ENCODE measurements at regions not wholly inside any gene's neighbourhood (a gene's known extent, or its start where the extent isn't known, plus 50 kb on each side); places are given as distances from the start of the nearest gene placed in this dataset.
"Not testable (repeated sequence)": the region's sequence is repeated elsewhere in the genome, so short reads cannot be mapped to it uniquely, and the experiment has no call there.

DNA sequence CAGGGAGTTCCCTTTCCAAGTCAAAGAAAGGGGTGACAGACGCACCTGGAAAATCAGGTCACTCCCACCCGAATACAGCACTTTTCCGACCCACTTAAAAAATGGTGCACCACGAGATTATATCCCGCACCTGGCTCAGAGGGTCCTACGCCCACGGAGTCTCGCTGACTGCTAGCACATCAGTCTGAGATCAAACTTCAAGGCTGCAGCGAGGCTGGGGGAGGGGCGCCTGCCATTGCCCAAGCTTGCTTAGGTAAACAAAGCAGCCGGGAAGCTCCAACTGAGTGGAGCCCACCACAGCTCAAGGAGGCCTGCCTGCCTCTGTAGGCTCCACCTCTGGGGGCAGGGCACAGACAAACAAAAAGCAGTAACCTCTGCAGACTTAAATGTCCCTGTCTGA is 277.8 kb upstream of the ARHGAP42 start:
- DNase-seq; H3K4me3 ChIP-seq; H3K4me1 ChIP-seq (ENCODE audit: insufficient read depth); H3K27ac ChIP-seq; H3K9me3 ChIP-seq; H3K36me3 ChIP-seq; H3K27me3 ChIP-seq; intact Hi-C loops (cut with DNase I): not testable (repeated sequence)
- WGBS, 3 donors = 85 to 87% (median 86%) methylated on average over 11 of the region's 11 CpGs

DNA sequence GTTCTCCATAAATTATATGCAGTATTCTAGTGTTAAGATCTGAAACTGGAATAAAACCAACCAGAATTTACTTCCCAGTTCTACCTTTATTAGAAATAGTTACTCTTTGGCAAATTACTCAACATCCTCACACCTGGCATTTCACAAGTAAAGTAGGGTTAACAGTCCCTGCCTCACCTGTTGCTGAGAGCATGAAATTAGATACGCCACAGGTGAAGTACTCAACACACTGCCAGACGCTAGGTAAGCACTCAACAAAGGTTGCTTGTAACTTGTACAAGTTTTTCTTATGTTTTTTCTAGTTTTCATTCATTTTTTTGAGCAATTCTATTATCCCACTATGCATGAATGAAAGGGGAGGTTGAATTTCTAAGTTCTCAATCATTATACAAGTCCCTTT is 267.6 kb upstream of the ARHGAP42 start:
- WGBS, 3 donors = 88 to 93% (median 91%) methylated on average over 2 of the region's 2 CpGs
- no peak overlapping the region for H3K27ac ChIP-seq
- TF ChIP-seq, protein P1, sequence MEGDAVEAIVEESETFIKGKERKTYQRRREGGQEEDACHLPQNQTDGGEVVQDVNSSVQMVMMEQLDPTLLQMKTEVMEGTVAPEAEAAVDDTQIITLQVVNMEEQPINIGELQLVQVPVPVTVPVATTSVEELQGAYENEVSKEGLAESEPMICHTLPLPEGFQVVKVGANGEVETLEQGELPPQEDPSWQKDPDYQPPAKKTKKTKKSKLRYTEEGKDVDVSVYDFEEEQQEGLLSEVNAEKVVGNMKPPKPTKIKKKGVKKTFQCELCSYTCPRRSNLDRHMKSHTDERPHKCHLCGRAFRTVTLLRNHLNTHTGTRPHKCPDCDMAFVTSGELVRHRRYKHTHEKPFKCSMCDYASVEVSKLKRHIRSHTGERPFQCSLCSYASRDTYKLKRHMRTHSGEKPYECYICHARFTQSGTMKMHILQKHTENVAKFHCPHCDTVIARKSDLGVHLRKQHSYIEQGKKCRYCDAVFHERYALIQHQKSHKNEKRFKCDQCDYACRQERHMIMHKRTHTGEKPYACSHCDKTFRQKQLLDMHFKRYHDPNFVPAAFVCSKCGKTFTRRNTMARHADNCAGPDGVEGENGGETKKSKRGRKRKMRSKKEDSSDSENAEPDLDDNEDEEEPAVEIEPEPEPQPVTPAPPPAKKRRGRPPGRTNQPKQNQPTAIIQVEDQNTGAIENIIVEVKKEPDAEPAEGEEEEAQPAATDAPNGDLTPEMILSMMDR (IDR thresholded peaks at IDR 0.05) = no peak
- TF ChIP-seq EP300 (IDR thresholded peaks at IDR 0.05) (no peak), POLR2A (IDR thresholded peaks at IDR 0.05) (no peak)
- DNase-seq = no peak
- intact Hi-C loops (cut with DNase I) = no loop called here
- H3K4me1 ChIP-seq (ENCODE audit: insufficient read depth) = no peaks in the 10 kb centered on the region
- H3K27me3 ChIP-seq = no peaks in the 10 kb centered on the region
- no peak overlapping the region for H3K4me3 ChIP-seq
- H3K36me3 ChIP-seq = no peaks in the 10 kb centered on the region
- peaks cover 0 to 5% of the 10 kb centered on the region in 2 donors for H3K9me3 ChIP-seq

DNA sequence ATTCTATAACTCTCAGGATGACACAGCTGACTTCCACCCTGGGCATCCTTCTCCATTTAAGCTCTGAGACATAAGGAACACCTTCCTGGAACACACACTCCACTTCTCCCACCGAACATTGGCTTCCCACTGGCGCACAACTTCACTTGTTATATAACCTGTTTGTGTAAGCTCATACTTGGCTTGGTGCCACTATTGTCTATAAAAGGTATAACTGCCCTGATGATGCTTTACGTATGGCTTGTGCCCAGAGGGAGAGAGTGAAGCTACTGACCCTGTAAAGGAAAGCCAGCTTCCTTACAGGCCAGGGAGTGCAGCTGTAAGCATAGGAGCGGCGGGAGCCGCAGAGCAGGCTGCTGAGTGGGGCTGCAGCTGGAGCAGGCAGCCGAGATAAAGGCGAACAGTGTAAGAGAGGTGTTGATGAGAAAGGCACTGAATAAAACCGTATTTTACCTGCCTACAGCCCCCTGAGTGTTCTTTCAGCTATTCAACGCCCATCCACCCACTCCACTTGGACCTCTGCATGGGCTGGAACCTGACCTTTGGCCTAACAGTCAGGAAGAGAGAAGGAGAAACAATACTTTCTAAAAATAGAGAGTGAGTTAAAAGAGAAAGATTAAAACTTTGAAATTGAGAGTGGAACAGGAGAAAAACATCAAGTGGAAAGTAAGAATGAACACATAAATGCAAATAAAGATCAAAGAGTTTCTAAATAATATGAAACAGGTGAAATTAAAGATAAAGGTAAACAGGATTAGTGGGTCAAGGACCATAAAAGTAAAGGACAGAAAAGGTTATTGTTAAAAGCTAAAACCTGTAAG is 252.1 kb upstream of the ARHGAP42 start:
- intact Hi-C loops (cut with DNase I) = no loop called here
- Histone ChIP-seq H3K27me3 (no peaks in the 10 kb centered on the region), H3K27ac (no peak overlapping the region), H3K9me3 (no peaks in the 10 kb centered on the region), H3K4me3 (no peak overlapping the region), H3K4me1 (ENCODE audit: insufficient read depth) (no peaks in the 10 kb centered on the region), H3K36me3 (no peaks in the 10 kb centered on the region)
- TF ChIP-seq EP300 (IDR thresholded peaks at IDR 0.05) (no peak), POLR2A (IDR thresholded peaks at IDR 0.05) (no peak)
- TF ChIP-seq, protein P1 (IDR thresholded peaks at IDR 0.05) = no peak
- WGBS, 3 donors = 80 to 81% (median 81%) methylated on average over 10 of the region's 10 CpGs
- no peak for DNase-seq

DNA sequence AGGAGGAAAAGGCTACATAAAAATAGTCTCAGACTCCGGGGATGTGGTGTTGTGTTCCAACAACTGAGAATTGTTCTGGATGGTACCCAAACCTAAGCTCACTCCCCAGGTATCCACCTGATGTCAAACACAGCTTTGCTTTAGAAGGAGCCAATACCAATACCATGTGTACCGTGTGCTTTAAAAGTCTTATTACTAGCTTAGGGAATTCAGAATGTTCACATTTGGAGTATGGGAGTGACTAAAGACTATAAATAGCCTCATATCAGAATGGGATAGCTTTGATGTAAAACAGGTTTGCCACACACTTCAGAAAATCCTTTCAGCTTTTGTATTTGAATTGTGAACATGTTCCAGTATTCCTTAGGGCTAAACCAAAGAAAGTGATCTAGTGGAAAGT is 248.7 kb upstream of the ARHGAP42 start:
- Histone ChIP-seq H3K27ac (no peak overlapping the region), H3K27me3 (no peaks in the 10 kb centered on the region), H3K36me3 (no peaks in the 10 kb centered on the region), H3K4me3 (no peak overlapping the region), H3K4me1 (ENCODE audit: insufficient read depth) (no peaks in the 10 kb centered on the region), H3K9me3 (no peaks in the 10 kb centered on the region)
- WGBS, 3 donors = 47 to 68% (median 59%) methylated on average over 2 of the region's 2 CpGs
- no peak for DNase-seq
- TF ChIP-seq POLR2A (IDR thresholded peaks at IDR 0.05) = no peak
- no peak for TF ChIP-seq EP300 (IDR thresholded peaks at IDR 0.05)
- TF ChIP-seq, protein P1 (IDR thresholded peaks at IDR 0.05) = no peak
- intact Hi-C loops (cut with DNase I) = no loop called here

DNA sequence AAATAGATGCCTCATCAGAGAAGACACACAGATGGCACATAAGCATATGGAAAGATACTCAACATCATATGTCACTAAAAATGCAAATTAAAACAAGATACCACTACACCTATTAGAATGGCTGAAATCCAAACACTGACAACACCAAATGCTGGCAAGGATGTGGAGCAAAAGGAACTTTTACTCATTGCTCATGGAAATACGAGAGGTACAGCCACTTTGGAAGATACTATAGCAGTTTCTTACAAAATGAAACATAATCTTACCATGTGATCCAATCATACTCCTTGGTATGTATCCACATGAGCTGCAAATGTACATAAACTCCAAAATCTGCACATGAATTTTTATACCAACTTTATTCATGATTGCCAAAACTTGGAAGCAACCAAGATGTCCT is 246.0 kb upstream of the ARHGAP42 start:
- peaks cover 2% of the 10 kb centered on the region for H3K4me1 ChIP-seq (ENCODE audit: insufficient read depth)
- no peaks in the 10 kb centered on the region for H3K27me3 ChIP-seq
- WGBS, 3 donors = 83 to 94% (median 86%) methylated on average over 1 of the region's 1 CpG
- no peak for DNase-seq
- H3K9me3 ChIP-seq = no peaks in the 10 kb centered on the region
- intact Hi-C loops (cut with DNase I) = no loop called here
- TF ChIP-seq EP300 (IDR thresholded peaks at IDR 0.05) (no peak), POLR2A (IDR thresholded peaks at IDR 0.05) (no peak)
- TF ChIP-seq, protein P1 (IDR thresholded peaks at IDR 0.05) = no peak
- H3K4me3 ChIP-seq = no peak overlapping the region
- no peaks in the 10 kb centered on the region for H3K36me3 ChIP-seq
- H3K27ac ChIP-seq = no peak overlapping the region
